IgD-negative memory B cell (primary cell): ENCODE measurements at regions not wholly inside any gene's neighbourhood (a gene's known extent, or its start where the extent isn't known, plus 50 kb on each side); places are given as distances from the start of the nearest gene placed in this dataset.
"Not testable (repeated sequence)": the region's sequence is repeated elsewhere in the genome, so short reads cannot be mapped to it uniquely, and the experiment has no call there.

Source experiments
- H3K27ac Mint-ChIP-seq, 3 donors: one replicate each; pipeline ENCODE4 v1.8.0; 2020 to 2022; ENCODE audit warnings: mild to moderate bottlenecking in 3 of 3, mixed read lengths in 3 of 3, moderate library complexity in 1 of 3
- H3K27me3 Mint-ChIP-seq: one replicate; pipeline ENCODE4 v1.8.0; 2021; ENCODE audit warnings: mixed read lengths
- H3K36me3 Mint-ChIP-seq: one replicate; pipeline ENCODE4 v1.8.0; 2020; ENCODE audit warnings: mild to moderate bottlenecking, mixed read lengths
- H3K4me1 Mint-ChIP-seq, 3 donors: one replicate each; pipeline ENCODE4 v1.8.0; 2020 to 2022; ENCODE audit warnings: mixed read lengths in 3 of 3, mild to moderate bottlenecking in 1 of 3
- H3K4me3 Mint-ChIP-seq, 4 donors: one replicate each; pipeline ENCODE4 v1.8.0; 2020 to 2022; ENCODE audit warnings: mild to moderate bottlenecking in 4 of 4, mixed read lengths in 4 of 4, moderate library complexity in 3 of 4
- H3K9me3 Mint-ChIP-seq, 3 donors: one replicate each; pipeline ENCODE4 v1.8.0; 2020 to 2021; ENCODE audit warnings: mixed read lengths in 3 of 3, mild to moderate bottlenecking in 1 of 3

DNA sequence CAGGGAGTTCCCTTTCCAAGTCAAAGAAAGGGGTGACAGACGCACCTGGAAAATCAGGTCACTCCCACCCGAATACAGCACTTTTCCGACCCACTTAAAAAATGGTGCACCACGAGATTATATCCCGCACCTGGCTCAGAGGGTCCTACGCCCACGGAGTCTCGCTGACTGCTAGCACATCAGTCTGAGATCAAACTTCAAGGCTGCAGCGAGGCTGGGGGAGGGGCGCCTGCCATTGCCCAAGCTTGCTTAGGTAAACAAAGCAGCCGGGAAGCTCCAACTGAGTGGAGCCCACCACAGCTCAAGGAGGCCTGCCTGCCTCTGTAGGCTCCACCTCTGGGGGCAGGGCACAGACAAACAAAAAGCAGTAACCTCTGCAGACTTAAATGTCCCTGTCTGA lies 277.8 kb upstream of the ARHGAP42 start:
- H3K9me3 Mint-ChIP-seq, H3K27ac Mint-ChIP-seq, H3K36me3 Mint-ChIP-seq, H3K4me1 Mint-ChIP-seq, H3K27me3 Mint-ChIP-seq, H3K4me3 Mint-ChIP-seq: not testable (repeated sequence)

DNA sequence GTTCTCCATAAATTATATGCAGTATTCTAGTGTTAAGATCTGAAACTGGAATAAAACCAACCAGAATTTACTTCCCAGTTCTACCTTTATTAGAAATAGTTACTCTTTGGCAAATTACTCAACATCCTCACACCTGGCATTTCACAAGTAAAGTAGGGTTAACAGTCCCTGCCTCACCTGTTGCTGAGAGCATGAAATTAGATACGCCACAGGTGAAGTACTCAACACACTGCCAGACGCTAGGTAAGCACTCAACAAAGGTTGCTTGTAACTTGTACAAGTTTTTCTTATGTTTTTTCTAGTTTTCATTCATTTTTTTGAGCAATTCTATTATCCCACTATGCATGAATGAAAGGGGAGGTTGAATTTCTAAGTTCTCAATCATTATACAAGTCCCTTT lies 267.6 kb upstream of the ARHGAP42 start:
- peaks cover 6 to 27% (median 10%) of the 10 kb centered on the region in 3 donors for H3K9me3 Mint-ChIP-seq
- no peak overlapping the region for H3K4me3 Mint-ChIP-seq
- H3K27me3 Mint-ChIP-seq = no peaks in the 10 kb centered on the region
- H3K4me1 Mint-ChIP-seq = no peaks in the 10 kb centered on the region
- H3K27ac Mint-ChIP-seq = no peak overlapping the region
- H3K36me3 Mint-ChIP-seq = no peaks in the 10 kb centered on the region

DNA sequence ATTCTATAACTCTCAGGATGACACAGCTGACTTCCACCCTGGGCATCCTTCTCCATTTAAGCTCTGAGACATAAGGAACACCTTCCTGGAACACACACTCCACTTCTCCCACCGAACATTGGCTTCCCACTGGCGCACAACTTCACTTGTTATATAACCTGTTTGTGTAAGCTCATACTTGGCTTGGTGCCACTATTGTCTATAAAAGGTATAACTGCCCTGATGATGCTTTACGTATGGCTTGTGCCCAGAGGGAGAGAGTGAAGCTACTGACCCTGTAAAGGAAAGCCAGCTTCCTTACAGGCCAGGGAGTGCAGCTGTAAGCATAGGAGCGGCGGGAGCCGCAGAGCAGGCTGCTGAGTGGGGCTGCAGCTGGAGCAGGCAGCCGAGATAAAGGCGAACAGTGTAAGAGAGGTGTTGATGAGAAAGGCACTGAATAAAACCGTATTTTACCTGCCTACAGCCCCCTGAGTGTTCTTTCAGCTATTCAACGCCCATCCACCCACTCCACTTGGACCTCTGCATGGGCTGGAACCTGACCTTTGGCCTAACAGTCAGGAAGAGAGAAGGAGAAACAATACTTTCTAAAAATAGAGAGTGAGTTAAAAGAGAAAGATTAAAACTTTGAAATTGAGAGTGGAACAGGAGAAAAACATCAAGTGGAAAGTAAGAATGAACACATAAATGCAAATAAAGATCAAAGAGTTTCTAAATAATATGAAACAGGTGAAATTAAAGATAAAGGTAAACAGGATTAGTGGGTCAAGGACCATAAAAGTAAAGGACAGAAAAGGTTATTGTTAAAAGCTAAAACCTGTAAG lies 252.1 kb upstream of the ARHGAP42 start:
- H3K27me3 Mint-ChIP-seq = no peaks in the 10 kb centered on the region

DNA sequence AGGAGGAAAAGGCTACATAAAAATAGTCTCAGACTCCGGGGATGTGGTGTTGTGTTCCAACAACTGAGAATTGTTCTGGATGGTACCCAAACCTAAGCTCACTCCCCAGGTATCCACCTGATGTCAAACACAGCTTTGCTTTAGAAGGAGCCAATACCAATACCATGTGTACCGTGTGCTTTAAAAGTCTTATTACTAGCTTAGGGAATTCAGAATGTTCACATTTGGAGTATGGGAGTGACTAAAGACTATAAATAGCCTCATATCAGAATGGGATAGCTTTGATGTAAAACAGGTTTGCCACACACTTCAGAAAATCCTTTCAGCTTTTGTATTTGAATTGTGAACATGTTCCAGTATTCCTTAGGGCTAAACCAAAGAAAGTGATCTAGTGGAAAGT lies 248.7 kb upstream of the ARHGAP42 start:
- Mint-ChIP-seq H3K4me1 (no peaks in the 10 kb centered on the region), H3K36me3 (no peaks in the 10 kb centered on the region), H3K4me3 (no peak overlapping the region), H3K27ac (no peak overlapping the region), H3K9me3 (peaks cover 0 to 6% (median 2%) of the 10 kb centered on the region in 3 donors), H3K27me3 (no peaks in the 10 kb centered on the region)

More for the DNA sequence above, 252.1 kb upstream of the ARHGAP42 start:
- Mint-ChIP-seq H3K4me1 (no peaks in the 10 kb centered on the region), H3K27ac (no peak overlapping the region), H3K4me3 (no peak overlapping the region), H3K9me3 (peaks cover 0 to 4% (median 0%) of the 10 kb centered on the region in 3 donors), H3K36me3 (no peaks in the 10 kb centered on the region)

DNA sequence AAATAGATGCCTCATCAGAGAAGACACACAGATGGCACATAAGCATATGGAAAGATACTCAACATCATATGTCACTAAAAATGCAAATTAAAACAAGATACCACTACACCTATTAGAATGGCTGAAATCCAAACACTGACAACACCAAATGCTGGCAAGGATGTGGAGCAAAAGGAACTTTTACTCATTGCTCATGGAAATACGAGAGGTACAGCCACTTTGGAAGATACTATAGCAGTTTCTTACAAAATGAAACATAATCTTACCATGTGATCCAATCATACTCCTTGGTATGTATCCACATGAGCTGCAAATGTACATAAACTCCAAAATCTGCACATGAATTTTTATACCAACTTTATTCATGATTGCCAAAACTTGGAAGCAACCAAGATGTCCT lies 246.0 kb upstream of the ARHGAP42 start:
- H3K4me3 Mint-ChIP-seq = no peak overlapping the region
- no peaks in the 10 kb centered on the region for H3K36me3 Mint-ChIP-seq
- H3K27ac Mint-ChIP-seq = no peak overlapping the region
- no peaks in the 10 kb centered on the region for H3K27me3 Mint-ChIP-seq
- H3K4me1 Mint-ChIP-seq = no peaks in the 10 kb centered on the region
- peaks cover 1 to 3% (median 3%) of the 10 kb centered on the region in 3 donors for H3K9me3 Mint-ChIP-seq

DNA sequence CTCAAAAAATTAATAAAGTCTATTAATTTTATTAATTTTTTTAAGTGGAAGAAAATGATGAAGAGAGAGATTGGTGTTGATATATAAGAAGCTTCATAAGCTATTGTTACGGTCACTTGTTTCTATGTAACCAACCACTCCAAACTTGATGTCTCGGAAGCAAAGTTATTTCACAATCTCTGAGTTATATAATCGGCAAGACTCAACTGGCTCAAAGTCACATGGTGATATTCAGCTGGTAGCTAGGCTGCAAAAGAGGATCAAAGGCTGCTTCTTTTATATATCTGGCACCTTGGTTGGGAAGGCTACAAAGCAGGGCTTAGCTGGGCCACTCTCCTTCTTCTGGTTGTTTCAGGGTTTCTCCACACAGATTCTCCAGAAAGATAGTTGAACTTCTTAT lies 245.1 kb upstream of the ARHGAP42 start:
- Mint-ChIP-seq H3K27ac (no peak overlapping the region), H3K9me3 (peaks cover 1 to 3% (median 3%) of the 10 kb centered on the region in 3 donors), H3K27me3 (no peaks in the 10 kb centered on the region), H3K4me3 (no peak overlapping the region), H3K4me1 (no peaks in the 10 kb centered on the region), H3K36me3 (no peaks in the 10 kb centered on the region)

DNA sequence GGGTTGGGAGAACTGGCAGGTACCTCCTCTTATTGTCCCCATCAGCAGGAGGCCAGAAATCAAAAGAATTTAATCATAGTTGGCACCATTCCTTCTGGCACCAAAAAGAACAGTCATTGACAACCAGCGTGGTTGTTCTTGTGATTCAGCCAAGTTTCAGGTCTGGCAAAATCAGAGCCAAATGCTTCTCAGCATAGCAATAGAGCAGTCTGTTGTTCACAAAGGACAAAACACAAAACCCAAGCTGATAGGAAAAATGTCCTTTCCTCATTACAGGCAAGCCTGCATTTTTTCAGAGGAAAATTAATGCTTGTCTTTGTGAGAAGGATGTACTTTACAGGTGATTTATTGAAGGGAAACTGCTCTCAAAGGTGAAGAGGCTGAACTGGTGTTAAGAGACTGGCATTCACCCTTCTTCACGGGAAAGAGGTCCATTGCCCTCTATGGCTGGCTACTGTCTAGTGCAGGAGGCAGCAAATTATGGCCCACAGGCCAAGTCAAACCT lies 241.8 kb upstream of the ARHGAP42 start:
- Mint-ChIP-seq H3K4me1 (no peaks in the 10 kb centered on the region), H3K27me3 (no peaks in the 10 kb centered on the region), H3K27ac (no peak overlapping the region), H3K9me3 (peaks cover 1 to 3% (median 3%) of the 10 kb centered on the region in 3 donors), H3K36me3 (no peaks in the 10 kb centered on the region), H3K4me3 (no peak overlapping the region)

DNA sequence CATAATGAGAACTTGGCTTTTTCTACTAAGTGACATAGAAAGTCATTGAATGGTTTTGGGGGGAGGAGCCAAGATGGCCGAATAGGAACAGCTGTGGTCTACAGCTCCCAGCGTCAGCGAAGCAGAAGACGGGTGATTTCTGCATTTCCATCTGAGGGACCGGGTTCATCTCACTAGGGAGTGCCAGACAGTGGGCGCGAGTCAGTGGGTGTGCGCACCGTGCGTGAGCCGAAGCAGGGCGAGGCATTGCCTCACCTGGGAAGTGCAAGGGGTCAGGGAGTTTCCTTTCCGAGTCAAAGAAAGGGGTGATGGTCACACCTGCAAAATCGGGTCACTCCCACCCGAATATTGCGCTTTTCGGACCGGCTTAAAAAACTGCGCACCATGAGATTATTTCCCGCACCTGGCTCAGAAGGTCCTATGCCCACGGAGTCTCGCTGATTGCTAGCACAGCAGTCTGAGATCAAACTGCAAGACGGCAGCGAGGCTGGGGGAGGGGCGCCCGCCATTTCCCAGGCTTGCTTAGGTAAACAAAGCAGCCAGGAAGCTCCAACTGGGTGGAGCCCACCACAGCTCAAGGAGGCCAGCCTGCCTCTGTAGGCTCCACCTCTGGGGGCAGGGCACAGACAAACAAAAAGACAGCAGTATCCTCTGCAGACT lies 235.2 kb upstream of the ARHGAP42 start:
- not testable (repeated sequence) for H3K27me3 Mint-ChIP-seq, H3K4me3 Mint-ChIP-seq, H3K27ac Mint-ChIP-seq, H3K4me1 Mint-ChIP-seq, H3K36me3 Mint-ChIP-seq, H3K9me3 Mint-ChIP-seq

DNA sequence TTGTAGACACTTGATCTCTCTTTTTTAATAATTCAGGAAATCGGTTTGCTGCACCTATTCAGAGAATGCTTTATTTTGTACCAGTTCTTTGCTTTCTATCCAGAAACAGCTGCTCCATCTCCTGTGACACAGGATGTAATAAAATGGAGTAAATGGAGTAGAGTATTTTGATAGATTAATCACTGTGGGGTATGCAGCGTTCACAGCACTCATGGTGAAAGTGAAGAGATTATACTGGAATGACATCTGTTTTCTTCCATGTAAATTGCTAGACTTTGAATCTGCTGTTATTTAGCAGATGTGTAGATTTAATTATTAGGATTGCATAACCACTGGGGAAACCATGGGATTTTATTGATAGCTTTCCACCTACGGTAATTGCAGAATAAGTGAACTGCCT lies 227.3 kb upstream of the ARHGAP42 start:
- Mint-ChIP-seq H3K36me3 (no peaks in the 10 kb centered on the region), H3K4me3 (no peak overlapping the region), H3K27ac (no peak overlapping the region), H3K9me3 (peaks cover 4 to 11% (median 8%) of the 10 kb centered on the region in 3 donors), H3K27me3 (no peaks in the 10 kb centered on the region), H3K4me1 (no peaks in the 10 kb centered on the region)

DNA sequence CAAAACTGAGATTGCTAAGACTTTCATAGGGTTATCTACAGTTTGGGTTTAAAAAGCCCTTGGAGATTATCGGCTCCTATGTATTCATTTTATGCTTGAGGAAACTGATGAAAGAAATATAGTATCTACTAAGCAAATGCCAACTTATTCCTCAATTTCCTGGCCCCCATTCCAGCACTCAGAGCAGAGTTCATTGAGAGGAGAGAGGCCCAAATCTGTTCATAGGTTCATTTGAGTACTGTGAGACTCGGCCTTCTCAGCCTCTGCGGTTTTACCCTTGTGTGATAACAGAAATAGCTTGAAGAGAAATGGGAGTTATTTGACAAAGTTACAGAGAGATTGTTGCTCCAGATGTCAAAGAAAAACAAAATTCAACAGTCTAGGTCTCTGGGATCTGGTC lies 226.7 kb upstream of the ARHGAP42 start:
- no peaks in the 10 kb centered on the region for H3K36me3 Mint-ChIP-seq
- H3K4me3 Mint-ChIP-seq = no peak overlapping the region
- no peak overlapping the region for H3K27ac Mint-ChIP-seq
- no peaks in the 10 kb centered on the region for H3K27me3 Mint-ChIP-seq
- H3K9me3 Mint-ChIP-seq = peaks cover 4 to 11% (median 8%) of the 10 kb centered on the region in 3 donors
- no peaks in the 10 kb centered on the region for H3K4me1 Mint-ChIP-seq

DNA sequence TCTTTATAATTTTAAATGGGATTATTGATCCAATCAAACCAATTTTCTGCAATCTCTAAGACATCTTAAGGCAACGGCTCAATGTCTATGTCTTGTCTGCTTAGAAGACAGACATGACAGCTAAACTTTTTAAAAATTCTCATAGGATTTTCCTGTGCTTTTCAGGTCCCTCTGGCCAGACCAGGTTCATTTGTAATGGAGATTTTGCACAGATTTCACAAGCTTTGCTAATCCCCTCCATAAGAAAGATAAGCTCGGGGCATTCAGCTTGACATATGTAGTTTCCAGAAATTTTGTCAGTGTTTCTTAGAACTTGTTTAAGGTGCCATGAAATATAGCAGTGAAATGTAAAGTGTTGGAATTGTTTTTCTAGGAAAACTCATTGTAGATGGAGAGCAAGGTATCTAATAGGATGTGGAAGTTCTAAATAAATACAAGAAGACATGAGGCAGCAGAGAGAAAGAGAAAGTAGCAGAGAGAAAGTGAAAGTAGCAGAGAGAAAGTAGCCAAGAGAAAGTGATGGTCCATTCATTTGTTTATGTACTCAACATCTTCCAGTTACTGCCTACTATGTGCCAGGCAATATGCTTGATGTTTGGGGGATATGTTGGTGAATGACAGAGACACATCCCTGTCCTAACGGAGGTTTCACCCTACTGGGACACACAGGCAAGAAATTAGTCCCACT lies 219.1 kb upstream of the ARHGAP42 start:
- H3K27ac Mint-ChIP-seq = peak overlapping the region in 1 of 3 donors; percentile 66
- no peaks in the 10 kb centered on the region for H3K27me3 Mint-ChIP-seq
- peaks cover 0 to 6% (median 0%) of the 10 kb centered on the region in 3 donors for H3K4me1 Mint-ChIP-seq
- H3K36me3 Mint-ChIP-seq = no peaks in the 10 kb centered on the region
- peaks cover 4 to 8% (median 5%) of the 10 kb centered on the region in 3 donors for H3K9me3 Mint-ChIP-seq
- H3K4me3 Mint-ChIP-seq = peak overlapping the region in 1 of 4 donors; percentile 31

DNA sequence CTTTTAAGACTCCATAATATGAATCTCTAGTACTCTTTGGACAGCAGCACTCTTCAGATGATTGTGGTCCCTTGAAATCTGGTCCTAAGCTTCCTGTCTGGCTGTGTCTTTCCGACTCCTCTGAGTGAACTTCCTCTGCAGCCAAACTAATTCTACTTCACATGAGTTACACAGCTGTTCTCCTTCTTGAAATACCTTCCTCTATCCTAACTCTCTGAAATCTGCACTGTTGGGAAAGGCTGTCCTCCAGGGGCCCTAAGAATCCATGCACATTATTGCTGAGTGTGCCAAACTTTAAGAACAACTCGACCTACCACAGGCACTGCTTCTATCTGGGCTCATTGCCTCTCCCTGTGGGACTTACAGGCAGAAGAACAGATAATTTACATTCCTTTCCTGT lies 217.3 kb upstream of the ARHGAP42 start:
- peaks cover 0 to 8% (median 3%) of the 10 kb centered on the region in 3 donors for H3K9me3 Mint-ChIP-seq
- no peak overlapping the region for H3K4me3 Mint-ChIP-seq
- peak overlapping the region in 1 of 3 donors; percentile 6 for H3K27ac Mint-ChIP-seq
- H3K27me3 Mint-ChIP-seq = no peaks in the 10 kb centered on the region
- H3K4me1 Mint-ChIP-seq = peaks cover 0 to 6% (median 0%) of the 10 kb centered on the region in 3 donors
- no peaks in the 10 kb centered on the region for H3K36me3 Mint-ChIP-seq

DNA sequence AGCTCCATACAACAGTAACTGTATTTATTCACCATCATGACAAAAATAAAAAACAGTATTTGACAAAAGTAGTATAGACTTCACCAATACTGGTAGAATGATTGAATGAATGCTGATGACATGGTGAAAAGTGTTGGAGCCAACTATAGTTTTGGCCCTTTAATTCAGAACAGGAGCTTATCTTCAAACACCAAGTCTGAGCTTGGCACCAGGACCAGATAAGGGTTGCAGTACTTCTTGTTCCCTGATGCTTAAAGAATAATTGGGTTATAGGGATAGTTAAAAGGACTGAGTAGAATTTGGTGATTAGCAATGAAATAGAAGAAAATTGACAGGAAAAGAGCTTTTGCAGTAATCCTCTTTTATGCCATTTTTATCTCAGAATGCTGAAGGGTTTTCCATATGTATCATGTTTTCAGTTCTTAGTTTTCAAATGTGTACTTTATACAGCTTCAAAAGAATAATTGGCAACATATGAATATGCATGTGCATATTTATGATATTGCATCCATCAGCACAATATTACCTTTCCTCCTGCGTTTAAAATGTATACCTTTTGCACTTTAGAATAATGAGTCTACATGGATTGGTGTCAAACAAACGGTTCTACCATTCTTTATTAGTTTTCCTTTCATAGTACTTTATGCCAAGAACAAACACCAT lies 214.2 kb upstream of the ARHGAP42 start:
- no peak overlapping the region for H3K4me3 Mint-ChIP-seq
- H3K27ac Mint-ChIP-seq = no peak overlapping the region
- no peaks in the 10 kb centered on the region for H3K36me3 Mint-ChIP-seq
- no peaks in the 10 kb centered on the region for H3K27me3 Mint-ChIP-seq
- peaks cover 0 to 3% (median 0%) of the 10 kb centered on the region in 3 donors for H3K4me1 Mint-ChIP-seq
- peaks cover 3% of the 10 kb centered on the region in 3 donors for H3K9me3 Mint-ChIP-seq

DNA sequence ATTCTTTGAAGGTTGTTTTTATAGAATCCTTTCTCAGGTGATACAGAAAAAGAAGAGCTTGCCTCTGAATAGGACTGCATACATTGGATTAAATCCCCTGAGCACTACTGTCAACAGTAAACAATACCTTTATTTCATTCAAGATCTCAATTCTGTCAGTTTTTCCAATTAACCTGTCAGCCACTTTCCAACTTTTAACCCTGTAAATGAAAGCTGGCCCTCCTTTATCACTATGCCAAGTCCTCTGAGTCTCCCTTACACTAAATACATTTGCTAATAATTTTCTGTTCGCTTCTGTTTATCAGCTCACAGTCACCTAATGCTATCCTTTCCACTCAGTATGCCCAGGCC lies 213.7 kb upstream of the ARHGAP42 start:
- Mint-ChIP-seq H3K4me3 (no peak overlapping the region), H3K9me3 (peaks cover 3% of the 10 kb centered on the region in 3 donors), H3K4me1 (no peaks in the 10 kb centered on the region), H3K27me3 (no peaks in the 10 kb centered on the region), H3K27ac (no peak overlapping the region), H3K36me3 (no peaks in the 10 kb centered on the region)

DNA sequence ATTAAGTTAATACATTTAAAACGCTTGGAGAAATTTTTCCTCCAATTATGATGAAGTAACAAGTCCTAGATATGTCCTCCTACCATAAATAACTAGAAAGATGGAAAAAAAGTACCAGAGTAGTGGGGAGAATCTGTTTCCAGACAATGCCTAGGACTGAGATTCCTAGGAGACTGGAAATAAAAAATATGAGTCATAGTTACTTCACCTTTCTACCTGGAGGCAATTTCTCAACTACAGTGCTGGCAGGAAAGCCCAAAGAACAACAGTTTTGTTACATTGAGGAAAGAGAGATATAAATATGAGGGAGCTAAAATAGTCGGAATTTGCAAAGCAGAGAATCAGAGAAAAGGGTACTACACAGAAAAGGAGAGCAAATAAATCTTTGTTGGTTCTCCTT lies 202.1 kb upstream of the ARHGAP42 start:
- no peaks in the 10 kb centered on the region for H3K4me1 Mint-ChIP-seq
- H3K9me3 Mint-ChIP-seq = peaks cover 0 to 8% (median 5%) of the 10 kb centered on the region in 3 donors
- no peaks in the 10 kb centered on the region for H3K27me3 Mint-ChIP-seq
- H3K36me3 Mint-ChIP-seq = no peaks in the 10 kb centered on the region
- H3K4me3 Mint-ChIP-seq = no peak overlapping the region
- no peak overlapping the region for H3K27ac Mint-ChIP-seq
